ENCODE measurements at regions not wholly inside any gene's neighbourhood (a gene's known extent, or its start where the extent isn't known, plus 50 kb on each side); places are given as distances from the start of the nearest gene placed in this dataset.

DNA sequence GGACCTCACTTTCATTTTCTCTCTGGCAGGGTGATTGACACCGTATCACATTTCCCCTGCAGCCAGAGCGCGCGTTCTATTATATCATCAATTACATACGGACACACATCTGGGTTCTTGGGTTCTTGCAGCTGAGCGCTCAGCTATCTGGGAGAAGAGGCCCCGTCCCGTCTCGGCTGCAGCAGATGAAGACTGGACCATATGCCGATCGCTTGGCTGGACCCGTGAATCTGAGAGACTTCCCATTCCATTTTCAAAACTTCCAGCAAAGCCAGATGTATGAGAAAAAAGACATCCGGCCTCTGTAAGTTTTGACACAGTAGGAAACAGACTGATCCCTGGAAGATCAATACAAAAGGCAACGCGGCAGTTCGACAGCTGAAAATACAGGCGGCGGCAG is 99.8 kb downstream of the JCAD start:
- Histone ChIP-seq H3K4me3 (no peak overlapping the region), H3K9me1 (ENCODE audit: control insufficient read depth, insufficient read depth, low read length) (no peaks in the 10 kb centered on the region), H3K4me2 (ENCODE audit: insufficient read depth, low read length) (no peak overlapping the region), H3K27me3 (ENCODE audit: control insufficient read depth in 2 of 2, insufficient read depth in 2 of 2, low read length in 2 of 2) (peaks cover 11 to 46% of the 10 kb centered on the region in 2 experiments; a peak in 4 of 5 replicates), H3K9ac (ENCODE audit: insufficient read depth in 1 of 2, low read depth in 2 of 2, low read length in 2 of 2) (no peak overlapping the region), H4K20me1 (replicated peaks; ENCODE audit: control insufficient read depth, insufficient read depth, low read length) (no peaks in the 10 kb centered on the region), H3K4me1 (replicated peaks in 1 of 2; ENCODE audit: control insufficient read depth in 2 of 2, insufficient read depth in 2 of 2, low read length in 2 of 2) (no peaks in the 10 kb centered on the region; a peak in 1 of 5 replicates), H3K79me2 (ENCODE audit: control insufficient read depth, insufficient read depth, low read length) (no peaks in the 10 kb centered on the region), H3K9me3 (replicated peaks; ENCODE audit: control insufficient read depth, insufficient read depth, low read depth, low read length) (no peaks in the 10 kb centered on the region), H3K27ac (ENCODE audit: extremely low read depth, low read depth, low read length) (no peak overlapping the region), H3K36me3 (ENCODE audit: control insufficient read depth, insufficient read depth, low read length) (no peaks in the 10 kb centered on the region), H2AFZ (ENCODE audit: low read depth, low read length) (no peak overlapping the region)
- in situ Hi-C loops (cut with MboI) = no loop called here
- POLR2A ChIA-PET = no interaction called here
- CTCF ChIA-PET (ENCODE audit: low intra/inter-chr PET ratio) = no interaction called here
- TF ChIP-seq DLX4 (CRISPR knock-in tag; IDR thresholded peaks at IDR 0.05) (no peak), ZKSCAN1 (IDR thresholded peaks at IDR 0.05; ENCODE audit: low read depth, low read length) (no peak), PCBP2 (IDR thresholded peaks at IDR 0.05; ENCODE audit: low read depth, low read length, poor library complexity, severe bottlenecking) (no peak), PURB (CRISPR knock-in tag; IDR thresholded peaks at IDR 0.05; ENCODE audit: low read depth) (no peak), PYGO2 (tag; IDR thresholded peaks at IDR 0.05) (no peak)
- TF ChIP-seq, protein P1, sequence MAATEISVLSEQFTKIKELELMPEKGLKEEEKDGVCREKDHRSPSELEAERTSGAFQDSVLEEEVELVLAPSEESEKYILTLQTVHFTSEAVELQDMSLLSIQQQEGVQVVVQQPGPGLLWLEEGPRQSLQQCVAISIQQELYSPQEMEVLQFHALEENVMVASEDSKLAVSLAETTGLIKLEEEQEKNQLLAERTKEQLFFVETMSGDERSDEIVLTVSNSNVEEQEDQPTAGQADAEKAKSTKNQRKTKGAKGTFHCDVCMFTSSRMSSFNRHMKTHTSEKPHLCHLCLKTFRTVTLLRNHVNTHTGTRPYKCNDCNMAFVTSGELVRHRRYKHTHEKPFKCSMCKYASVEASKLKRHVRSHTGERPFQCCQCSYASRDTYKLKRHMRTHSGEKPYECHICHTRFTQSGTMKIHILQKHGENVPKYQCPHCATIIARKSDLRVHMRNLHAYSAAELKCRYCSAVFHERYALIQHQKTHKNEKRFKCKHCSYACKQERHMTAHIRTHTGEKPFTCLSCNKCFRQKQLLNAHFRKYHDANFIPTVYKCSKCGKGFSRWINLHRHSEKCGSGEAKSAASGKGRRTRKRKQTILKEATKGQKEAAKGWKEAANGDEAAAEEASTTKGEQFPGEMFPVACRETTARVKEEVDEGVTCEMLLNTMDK (IDR thresholded peaks at IDR 0.05; ENCODE audit: borderline replicate concordance, insufficient read depth, low read depth, low read length, poor library complexity, severe bottlenecking) = no peak
- BruUV-seq (replicated peaks) = no TSS peak
- DNase-seq (ENCODE audit: extremely low read depth in 1 of 4, low spot score in 3 of 4) (no peak), ATAC-seq (no peak), FAIRE-seq (no peak)
- WGBS (ENCODE audit: insufficient coverage, low coverage, missing lambda C conversion rate) = 3% methylated on average over 17 of the region's 18 CpGs
- intact Hi-C loops (cut with micrococcal nuclease) = no loop called here

Data from K562 (cell line).